Endodermal cell (in vitro differentiated cells): ENCODE measurements at regions not wholly inside any gene's neighbourhood (a gene's known extent, or its start where the extent isn't known, plus 50 kb on each side); places are given as distances from the start of the nearest gene placed in this dataset.
"Not testable (repeated sequence)": the region's sequence is repeated elsewhere in the genome, so short reads cannot be mapped to it uniquely, and the experiment has no call there.

Experiments
- DNase-seq: peaks from one replicate; pipeline ENCODE4 v3.0.0-alpha.2; 2017
- H3K27ac ChIP-seq: 2 replicates; pipeline ENCODE4 v1.5.1; 2013; ENCODE audit warnings: mild to moderate bottlenecking, low read depth, low read length, moderate library complexity
- H3K27me3 ChIP-seq: 2 replicates; pipeline ENCODE4 v1.6.1; 2013; ENCODE audit warnings: mild to moderate bottlenecking, low read length, moderate library complexity; ENCODE audit not compliant: insufficient read depth, control insufficient read depth, poor library complexity, severe bottlenecking
- H3K36me3 ChIP-seq: 2 replicates; pipeline ENCODE4 v1.7.0; 2013; ENCODE audit warnings: mild to moderate bottlenecking, low read length, moderate library complexity; ENCODE audit not compliant: control insufficient read depth, insufficient read depth
- H3K4me1 ChIP-seq: one replicate; pipeline ENCODE4 v1.7.0; 2013; ENCODE audit warnings: low read length; ENCODE audit not compliant: control insufficient read depth, insufficient read depth
- H3K4me3 ChIP-seq: 2 replicates; pipeline ENCODE4 v1.5.1; 2013; ENCODE audit warnings: mild to moderate bottlenecking, low read length, moderate library complexity
- H3K9ac ChIP-seq: 2 replicates; pipeline ENCODE4 v1.6.1; 2013; ENCODE audit warnings: mild to moderate bottlenecking, low read length, moderate library complexity; ENCODE audit not compliant: poor library complexity, severe bottlenecking; ENCODE audit errors: extremely low read depth
- H3K9me3 ChIP-seq: 2 replicates; pipeline ENCODE4 v1.6.1; 2013; ENCODE audit warnings: mild to moderate bottlenecking, low read length, moderate library complexity; ENCODE audit not compliant: control insufficient read depth
- H3K27ac Mint-ChIP-seq: 2 replicates; pipeline ENCODE4 v1.8.0; 2020; ENCODE audit warnings: mixed read lengths
- H3K27me3 Mint-ChIP-seq: 2 replicates; pipeline ENCODE4 v1.8.0; 2021; ENCODE audit warnings: mild to moderate bottlenecking, mixed read lengths; ENCODE audit not compliant: insufficient read depth
- H3K36me3 Mint-ChIP-seq: 2 replicates; pipeline ENCODE4 v1.8.0; 2020; ENCODE audit warnings: low read depth, mixed read lengths
- H3K4me1 Mint-ChIP-seq: 2 replicates; pipeline ENCODE4 v1.8.0; 2020; ENCODE audit warnings: mixed read lengths
- H3K4me3 Mint-ChIP-seq: 2 replicates; pipeline ENCODE4 v1.8.0; 2020; ENCODE audit warnings: mild to moderate bottlenecking, moderate library complexity, mixed read lengths
- H3K9me3 Mint-ChIP-seq: 2 replicates; pipeline ENCODE4 v1.8.0; 2020; ENCODE audit warnings: mild to moderate bottlenecking, mixed read lengths
- CTCF ChIP-seq: fragments of 200-600 bp; sonication (generic); conservative IDR thresholded peaks from 2 replicates; pipeline ENCODE4 v1.5.0; 2021; ENCODE audit warnings: antibody characterized with exemption, mild to moderate bottlenecking
- whole genome bisulfite sequencing, 2 experiments: methylation state at CpG; one replicate each; pipeline versions ENCODE4 v1.1.5 to v1.1.7; 2013; ENCODE audit warnings: missing lambda C conversion rate in 2 of 2, mixed read lengths in 1 of 2; ENCODE audit not compliant: insufficient coverage in 1 of 2, insufficient read length in 1 of 2; 5-methylcytosine and 5-hydroxymethylcytosine counted together

- H3K27me3 Mint-ChIP-seq: peaks cover 21% of the 10 kb centered on the region
- Histone ChIP-seq H3K9ac (no peak overlapping the region), H3K9me3 (no peaks in the 10 kb centered on the region), H3K36me3 (no peaks in the 10 kb centered on the region), H3K4me3 (no peak overlapping the region), H3K27ac (no peak overlapping the region), H3K27me3 (no peaks in the 10 kb centered on the region), H3K4me1 (peaks cover 15% of the 10 kb centered on the region)
- H3K4me1 Mint-ChIP-seq: peaks cover 53% of the 10 kb centered on the region
- no peak for DNase-seq
- H3K4me3 Mint-ChIP-seq: no peak overlapping the region
- H3K27ac Mint-ChIP-seq: no peak overlapping the region
- no peak for TF ChIP-seq CTCF
- 94 to 96% methylated on average over 6 of the region's 6 CpGs for WGBS, 2 experiments
- peaks cover 6% of the 10 kb centered on the region for H3K9me3 Mint-ChIP-seq
- H3K36me3 Mint-ChIP-seq: no peaks in the 10 kb centered on the region
Measured at GRCh38 chr7:94311515-94311914, 83.2 kb upstream of the COL1A2 start.

GRCh38 chr7:94313926-94314325 lies 80.8 kb upstream of the COL1A2 start:
- DNase-seq: no peak
- H3K36me3 ChIP-seq: no peaks in the 10 kb centered on the region
- Mint-ChIP-seq H3K27me3 (peaks cover 30% of the 10 kb centered on the region), H3K27ac (no peak overlapping the region), H3K4me1 (peaks cover 36% of the 10 kb centered on the region), H3K9me3 (peaks cover 6% of the 10 kb centered on the region), H3K4me3 (no peak overlapping the region), H3K36me3 (no peaks in the 10 kb centered on the region)
- H3K27ac ChIP-seq: no peak overlapping the region
- H3K4me1 ChIP-seq: peaks cover 8% of the 10 kb centered on the region
- H3K4me3 ChIP-seq: no peak overlapping the region
- no peaks in the 10 kb centered on the region for H3K27me3 ChIP-seq
- TF ChIP-seq CTCF: no peak
- peaks cover 5% of the 10 kb centered on the region for H3K9me3 ChIP-seq
- 83 to 97% methylated on average over 2 of the region's 2 CpGs for WGBS, 2 experiments
- H3K9ac ChIP-seq: no peak overlapping the region

- H3K27ac ChIP-seq: no peak overlapping the region
- Mint-ChIP-seq H3K27ac (no peak overlapping the region), H3K9me3 (peaks cover 7% of the 10 kb centered on the region), H3K27me3 (peaks cover 28% of the 10 kb centered on the region), H3K4me1 (peaks cover 36% of the 10 kb centered on the region), H3K36me3 (no peaks in the 10 kb centered on the region), H3K4me3 (no peak overlapping the region)
- DNase-seq: no peak
- H3K4me1 ChIP-seq: peaks cover 8% of the 10 kb centered on the region
- H3K9me3 ChIP-seq: peaks cover 13% of the 10 kb centered on the region
- no peaks in the 10 kb centered on the region for H3K27me3 ChIP-seq
- WGBS, 2 experiments: 80 to 86% methylated on average over 2 to 5 of the region's 5 CpGs
- TF ChIP-seq CTCF: no peak
- H3K4me3 ChIP-seq: no peak overlapping the region
- no peak overlapping the region for H3K9ac ChIP-seq
- H3K36me3 ChIP-seq: no peaks in the 10 kb centered on the region
Measured at GRCh38 chr7:94314413-94315410, 80.0 kb upstream of the COL1A2 start.

- H3K4me1 Mint-ChIP-seq, DNase-seq, H3K4me1 ChIP-seq, H3K9ac ChIP-seq, H3K36me3 Mint-ChIP-seq, H3K4me3 Mint-ChIP-seq, H3K27me3 ChIP-seq, H3K27ac ChIP-seq, H3K36me3 ChIP-seq, H3K27ac Mint-ChIP-seq, H3K4me3 ChIP-seq: not testable (repeated sequence)
- H3K9me3 ChIP-seq: peaks cover 39% of the 10 kb centered on the region
- peaks cover 21% of the 10 kb centered on the region for H3K27me3 Mint-ChIP-seq
- 83% methylated on average over 1 of the region's 1 CpG; no CpG with 5 or more reads in 1 of the 2 experiments for WGBS, 2 experiments
- H3K9me3 Mint-ChIP-seq: peaks cover 38% of the 10 kb centered on the region
Measured at GRCh38 chr7:94321138-94321537, 73.6 kb upstream of the COL1A2 start.
